GM18499 (cell line): ENCODE measurements at regions not wholly inside any gene's neighbourhood (a gene's known extent, or its start where the extent isn't known, plus 50 kb on each side); places are given as distances from the start of the nearest gene placed in this dataset.
"Not testable (repeated sequence)": the region's sequence is repeated elsewhere in the genome, so short reads cannot be mapped to it uniquely, and the experiment has no call there.

Source experiments
- ATAC-seq: cut with Tn5 transposase; IDR thresholded peaks from one replicate; pipeline ENCODE4 v1.9.1; 2021; ENCODE audit warnings: moderate number of reproducible peaks; ENCODE audit not compliant: insufficient read depth, unreplicated experiment

DNA sequence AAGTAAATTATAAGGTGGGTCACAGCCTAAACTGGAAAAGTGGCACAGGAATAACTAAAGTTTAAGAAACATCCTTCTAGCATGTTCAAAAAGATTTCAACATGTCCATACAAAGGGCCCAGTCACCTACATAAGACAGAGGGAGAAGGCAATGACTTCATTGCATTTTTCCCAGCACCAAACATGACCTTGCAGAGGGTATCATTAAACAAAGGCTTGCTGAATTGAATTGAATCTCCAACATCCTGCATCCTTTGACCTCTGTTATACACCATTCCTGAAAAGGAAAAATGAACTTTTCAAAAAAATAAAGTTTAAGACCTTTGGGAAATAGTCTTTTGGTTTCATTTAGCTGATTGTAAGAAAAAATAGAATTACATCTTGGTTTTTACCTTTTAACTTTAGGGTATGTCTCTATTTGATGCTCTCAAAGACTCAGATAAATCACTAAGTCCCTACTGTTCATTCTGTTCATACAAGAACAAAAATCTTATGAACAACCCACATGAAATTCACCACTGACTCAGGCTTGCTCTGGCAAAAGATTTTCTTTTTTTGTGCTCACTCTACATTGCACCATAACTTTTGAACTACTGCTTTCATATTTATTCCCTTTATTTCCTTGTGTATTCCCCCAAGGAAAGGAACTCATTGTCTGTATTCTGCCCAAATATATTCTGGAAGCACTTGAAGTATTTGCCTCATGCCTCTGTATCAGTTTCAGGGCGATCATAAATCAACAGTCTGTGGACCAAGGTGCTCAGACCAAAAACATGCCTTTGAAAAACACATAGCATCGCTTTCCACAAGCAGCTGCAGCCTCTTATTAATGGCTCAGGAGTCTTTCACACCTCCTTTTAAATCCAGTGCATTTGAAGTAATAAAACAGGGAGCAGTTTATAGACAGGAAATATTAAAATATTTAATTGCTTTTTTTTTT, 121.7 kb downstream of the DUSP6 start:
- ATAC-seq, result no peak

GRCh38 chr12:89228491-89228890, 123.8 kb downstream of the DUSP6 start:
- ATAC-seq, result no peak

DNA sequence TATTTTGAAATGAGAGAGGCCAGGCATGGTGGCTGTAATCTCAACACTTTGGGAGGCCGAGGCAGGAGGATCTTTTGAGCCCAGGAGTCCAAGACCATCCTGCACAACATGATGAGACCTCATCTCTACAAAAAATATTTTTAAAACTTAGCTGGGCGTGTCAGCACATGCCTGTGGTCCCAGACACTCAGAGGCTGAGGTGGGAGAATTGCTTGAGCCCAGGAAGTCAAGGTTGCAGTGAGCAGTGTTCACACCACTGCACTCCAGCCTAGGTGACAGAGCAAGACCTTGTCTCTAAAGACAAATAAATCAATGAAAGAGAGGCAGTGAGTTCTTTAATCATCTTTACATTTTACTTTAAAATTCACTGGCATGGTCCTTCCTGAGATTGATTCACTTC, 124.5 kb downstream of the DUSP6 start:
- ATAC-seq, result no peak

DNA sequence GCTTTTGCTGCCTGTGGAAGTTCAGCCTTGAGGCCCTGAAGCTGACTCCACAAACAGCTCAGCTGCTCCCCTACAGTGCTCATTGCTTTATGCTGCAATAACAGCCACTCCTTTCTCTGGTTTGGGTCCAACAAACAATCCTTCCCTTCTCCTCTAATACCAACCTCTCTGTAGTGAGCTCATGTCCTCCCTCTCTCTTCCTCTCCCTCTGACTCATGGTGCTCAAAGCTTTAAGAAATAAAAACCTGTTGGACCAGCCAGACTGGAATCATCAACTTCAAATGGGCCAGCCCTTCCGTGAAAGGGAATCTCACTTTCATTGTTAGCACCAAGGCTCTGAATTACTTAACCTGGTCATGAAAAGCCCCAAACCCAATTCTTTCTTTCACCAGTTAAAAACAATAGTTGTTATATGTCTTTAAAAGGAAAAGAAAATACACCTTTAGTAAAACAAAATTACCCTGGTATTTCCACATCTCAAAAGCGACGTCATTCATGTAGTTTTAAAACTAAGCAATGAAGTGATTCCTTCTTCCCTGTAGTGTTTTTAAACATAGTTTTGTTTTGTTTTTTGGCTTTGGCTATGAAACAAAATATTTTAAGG, 126.4 kb downstream of the DUSP6 start:
- peak; percentile 31 for ATAC-seq

GRCh38 chr12:89225401-89225800, 126.9 kb downstream of the DUSP6 start:
- ATAC-seq, result peak; percentile 73

- not testable (repeated sequence) for ATAC-seq
Observed at GRCh38 chr12:89222580-89222979, 129.7 kb downstream of the DUSP6 start.

GRCh38 chr12:89217472-89217871, 134.8 kb downstream of the DUSP6 start:
- ATAC-seq, result no peak

DNA sequence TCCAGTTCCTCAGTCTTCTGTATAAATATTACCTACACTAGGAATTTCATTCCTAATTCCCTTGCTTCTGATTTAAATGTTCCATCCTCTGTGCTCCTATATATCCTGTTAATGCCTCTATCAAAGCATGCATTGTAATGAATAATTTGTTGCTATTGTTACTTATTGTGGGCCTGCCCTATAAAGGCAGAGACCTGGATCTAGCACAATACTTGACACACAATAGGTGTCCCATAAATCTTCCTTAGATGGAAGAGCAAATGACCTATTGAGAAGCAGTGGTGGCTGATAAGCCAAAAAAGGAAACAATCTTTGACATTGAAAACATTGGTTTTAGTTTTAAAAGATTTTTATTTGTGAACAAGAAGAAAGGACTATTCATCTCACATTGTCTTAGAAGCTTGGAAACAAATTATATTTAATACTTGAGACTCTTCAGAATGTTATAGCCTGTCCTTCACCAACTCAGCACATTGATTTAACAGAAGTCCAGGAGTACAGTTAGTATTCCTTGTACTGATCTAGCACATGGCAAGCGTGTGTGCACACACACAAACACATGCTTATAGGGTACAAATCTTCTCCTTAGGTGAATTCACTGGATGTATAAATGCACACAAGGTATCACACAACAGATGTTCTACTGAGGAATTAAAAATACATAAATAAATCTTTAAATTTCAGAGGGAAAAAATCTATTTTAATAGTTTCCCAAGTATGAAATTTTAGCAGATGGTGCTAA, 135.9 kb downstream of the DUSP6 start:
- no peak for ATAC-seq

- ATAC-seq, result no peak
Observed at GRCh38 chr12:89215196-89215595, 137.1 kb downstream of the DUSP6 start.

GRCh38 chr12:89213747-89214146, 138.6 kb downstream of the DUSP6 start:
- no peak for ATAC-seq

DNA sequence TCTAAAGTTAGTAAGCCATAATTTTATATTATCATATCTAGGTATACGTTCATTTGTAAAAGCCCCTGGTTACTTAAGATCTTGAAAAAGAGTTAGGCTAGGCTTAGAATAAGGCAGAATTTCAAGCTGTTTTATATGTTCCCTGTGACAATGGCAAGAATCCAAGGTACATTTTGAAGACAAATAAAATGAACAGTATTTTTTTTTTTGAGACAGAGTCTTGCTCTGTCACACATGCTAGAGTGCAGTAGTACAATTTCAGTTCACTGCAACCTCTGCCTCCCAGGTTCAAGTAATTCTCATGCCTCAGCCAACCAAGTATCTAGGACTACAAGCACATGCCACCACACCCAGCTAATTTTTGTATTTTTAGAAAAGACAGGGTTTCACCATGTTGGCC, 139.2 kb downstream of the DUSP6 start:
- no peak for ATAC-seq

DNA sequence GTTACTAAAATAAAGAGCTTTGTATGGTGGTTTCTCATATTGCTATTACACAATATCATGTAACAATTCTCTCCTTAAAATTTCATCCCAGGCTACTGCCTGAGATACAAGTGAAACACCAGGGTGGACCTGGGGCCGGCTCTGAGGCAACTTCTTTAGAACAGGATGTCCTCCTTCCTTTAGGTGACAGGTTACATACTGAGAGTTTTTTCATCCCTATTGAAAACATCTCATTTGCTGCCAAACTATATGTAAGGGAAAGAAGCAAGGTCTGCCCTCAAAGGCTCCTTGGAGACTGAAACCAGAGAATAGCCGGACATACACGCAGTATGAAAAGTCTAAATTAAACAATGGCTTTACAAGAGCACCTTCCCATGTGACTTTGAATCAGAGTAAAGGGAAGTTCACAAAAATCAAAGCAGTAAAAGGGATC, 139.9 kb downstream of the DUSP6 start:
- no peak for ATAC-seq

DNA sequence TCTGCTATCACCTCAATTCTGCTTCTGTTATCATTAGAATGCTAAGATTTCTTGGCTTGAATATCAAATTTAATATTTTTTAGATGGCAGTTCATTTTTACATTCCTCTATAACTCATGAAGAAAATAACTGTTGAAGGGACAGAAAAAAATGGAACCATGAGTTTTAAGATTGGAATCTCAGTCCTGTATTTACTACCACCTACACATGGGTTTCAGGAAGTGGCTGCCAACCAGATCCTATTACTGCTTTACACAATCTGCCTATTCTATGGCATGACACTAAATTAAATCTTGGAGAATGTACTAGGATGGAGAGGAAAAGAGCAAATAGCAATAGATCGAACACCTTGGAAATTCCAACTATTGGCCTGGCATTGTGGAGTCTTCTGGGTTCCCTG, 140.8 kb downstream of the DUSP6 start:
- no peak for ATAC-seq

DNA sequence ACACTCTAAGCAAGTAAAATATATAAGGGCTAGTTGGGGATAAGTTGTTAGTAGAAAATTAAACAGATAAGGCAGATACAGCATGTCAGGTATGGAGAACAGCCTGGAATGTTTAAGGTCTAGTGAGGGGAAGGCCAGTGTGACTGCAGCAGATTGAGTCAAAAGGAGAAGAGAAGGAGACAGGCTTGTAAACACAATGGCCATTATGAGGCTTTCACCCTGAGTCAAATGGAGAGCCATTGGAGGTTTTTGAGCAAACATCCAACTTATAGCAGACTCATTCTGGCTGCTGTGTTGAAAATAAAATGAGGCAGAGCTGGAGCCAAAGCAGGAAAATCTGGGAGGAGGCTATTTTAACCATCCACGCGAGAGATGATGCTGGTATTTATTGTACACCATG, 142.0 kb downstream of the DUSP6 start:
- no peak for ATAC-seq

- ATAC-seq, result no peak
Observed at GRCh38 chr12:89208661-89209096, 143.6 kb downstream of the DUSP6 start.

DNA sequence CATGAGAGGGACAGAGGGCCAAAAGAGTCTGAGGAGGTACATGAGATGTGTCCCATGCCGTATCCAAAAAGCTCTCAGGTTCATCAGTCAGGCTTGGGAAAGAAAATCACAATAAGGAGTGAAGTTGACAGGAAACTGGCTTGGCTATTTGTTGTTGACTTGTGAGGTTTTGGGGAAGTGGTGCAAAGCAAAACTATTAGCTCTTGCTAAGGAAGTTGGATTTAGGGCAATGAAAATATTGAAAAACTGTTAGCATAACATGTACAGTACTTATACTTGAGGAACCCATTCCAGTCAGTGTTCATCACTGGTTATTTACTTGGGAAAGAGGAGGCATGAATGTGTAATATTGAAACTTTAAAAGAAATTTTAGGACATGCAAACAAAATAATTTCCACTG, 145.9 kb downstream of the DUSP6 start:
- ATAC-seq, result no peak

DNA sequence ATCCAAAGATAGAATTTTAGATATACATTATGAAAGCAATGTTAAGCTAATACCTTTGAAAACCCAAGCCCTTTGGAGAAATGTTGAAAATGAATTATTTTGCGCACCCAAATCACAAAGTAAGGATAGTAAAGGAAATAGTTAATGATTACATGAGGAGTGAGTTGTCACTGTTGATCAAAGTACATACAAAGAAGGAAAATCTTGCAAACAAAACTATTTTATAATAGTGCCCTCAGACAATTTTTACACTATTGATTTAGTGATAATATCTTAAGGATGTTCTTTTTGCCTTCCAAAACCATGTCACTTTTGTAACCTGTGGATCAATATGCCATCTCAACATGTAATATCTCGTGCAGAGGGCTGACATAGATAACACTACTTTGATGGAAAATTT, 146.8 kb downstream of the DUSP6 start:
- ATAC-seq, result no peak

GRCh38 chr12:89203144-89203543, 149.2 kb downstream of the DUSP6 start:
- ATAC-seq, result no peak

- ATAC-seq, result no peak
Observed at GRCh38 chr12:89200217-89200616, 152.1 kb downstream of the DUSP6 start.

DNA sequence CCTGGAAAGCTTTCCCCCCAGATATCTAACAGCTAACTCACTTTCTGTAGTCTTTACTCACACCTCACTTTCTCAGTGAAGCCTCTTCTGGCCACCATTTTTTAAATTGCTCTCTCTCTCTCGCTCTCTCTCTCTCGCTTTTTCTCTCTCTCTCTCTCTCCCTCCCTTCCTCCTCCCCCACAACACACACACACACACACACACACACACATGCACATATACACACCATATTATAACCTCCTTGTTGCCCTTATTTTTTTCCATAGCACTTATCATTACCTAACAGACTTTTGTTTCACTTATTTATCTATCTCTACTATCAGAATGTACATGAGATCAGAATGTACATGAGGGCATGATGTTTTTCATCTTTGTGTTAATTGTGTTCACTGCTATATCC, 156.8 kb downstream of the DUSP6 start:
- no peak for ATAC-seq

GRCh38 chr12:89194683-89195082, 157.6 kb downstream of the DUSP6 start:
- ATAC-seq, result no peak
